Lung (tissue), 11 donors: ENCODE measurements at regions not wholly inside any gene's neighbourhood (a gene's known extent, or its start where the extent isn't known, plus 50 kb on each side); places are given as distances from the start of the nearest gene placed in this dataset.
"Not testable (repeated sequence)": the region's sequence is repeated elsewhere in the genome, so short reads cannot be mapped to it uniquely, and the experiment has no call there.

Experiments
- ATAC-seq: fragments of 200-7000 bp; cut with Tn5 transposase; one replicate; pipeline ENCODE4 v1.9.1; 2020; ENCODE audit warnings: moderate number of reproducible peaks; ENCODE audit not compliant: insufficient read depth, low FRiP score
- DNase-seq, 3 donors: peaks; one replicate each; pipeline ENCODE4 v3.0.0-alpha.2; 2013 to 2017
- H3K27ac ChIP-seq, 2 donors: one replicate each; pipeline ENCODE4 v1.5.1; 2013; ENCODE audit warnings: mild to moderate bottlenecking in 2 of 2, moderate library complexity in 2 of 2, control low read depth in 1 of 2, inconsistent platforms in 1 of 2, low read depth in 1 of 2, low read length in 1 of 2
- H3K27me3 ChIP-seq, 3 donors: one replicate each; pipeline ENCODE4 v1.5.1; 2013; ENCODE audit warnings: low read length in 2 of 3; ENCODE audit not compliant: control insufficient read depth in 3 of 3, insufficient read depth in 3 of 3
- H3K36me3 ChIP-seq, 4 donors: one replicate each; pipeline ENCODE4 v1.5.1; 2013; ENCODE audit warnings: low read length in 4 of 4, mild to moderate bottlenecking in 1 of 4, moderate library complexity in 1 of 4; ENCODE audit not compliant: control insufficient read depth in 4 of 4, insufficient read depth in 4 of 4
- H3K4me1 ChIP-seq, 5 donors: one replicate each; pipeline ENCODE4 v1.5.1; 2013; ENCODE audit warnings: low read length in 5 of 5, mild to moderate bottlenecking in 2 of 5, moderate library complexity in 1 of 5; ENCODE audit not compliant: control insufficient read depth in 5 of 5, insufficient read depth in 5 of 5
- H3K4me3 ChIP-seq: one replicate; pipeline ENCODE4 v1.5.1; 2013; ENCODE audit warnings: mild to moderate bottlenecking, control low read depth, moderate library complexity
- H3K9ac ChIP-seq, 2 donors: one replicate each; pipeline ENCODE4 v1.5.1; 2013; ENCODE audit warnings: low read length in 2 of 2, control low read depth in 1 of 2; ENCODE audit not compliant: insufficient read depth in 1 of 2
- H3K9me3 ChIP-seq, 4 donors: one replicate each; pipeline ENCODE4 v1.5.1; 2013; ENCODE audit warnings: low read length in 3 of 4, mild to moderate bottlenecking in 1 of 4, moderate library complexity in 1 of 4; ENCODE audit not compliant: control insufficient read depth in 4 of 4, insufficient read depth in 3 of 4
- WGBS, 2 donors: extraction: QIAGEN DNeasy Blood & Tissue Kit; methylation state at CpG; one replicate each; pipeline ENCODE4 v1.1.7; 2013; 5-methylcytosine and 5-hydroxymethylcytosine counted together
- TF ChIP-seq, protein P1 (sequence below): IDR thresholded peaks from 2 replicates; pipeline ENCODE4 v1.5.1; 2012; ENCODE audit warnings: mild to moderate bottlenecking; ENCODE audit errors: control extremely low read depth, extremely low read depth
- donor health status: control.
- donor health status: control.
- donor health status: Bipolar disorder and iron deficiency.
- donor health status: healthy.
- donor health status: DM: yes; HTN: yes; CAD: no.

DNA sequence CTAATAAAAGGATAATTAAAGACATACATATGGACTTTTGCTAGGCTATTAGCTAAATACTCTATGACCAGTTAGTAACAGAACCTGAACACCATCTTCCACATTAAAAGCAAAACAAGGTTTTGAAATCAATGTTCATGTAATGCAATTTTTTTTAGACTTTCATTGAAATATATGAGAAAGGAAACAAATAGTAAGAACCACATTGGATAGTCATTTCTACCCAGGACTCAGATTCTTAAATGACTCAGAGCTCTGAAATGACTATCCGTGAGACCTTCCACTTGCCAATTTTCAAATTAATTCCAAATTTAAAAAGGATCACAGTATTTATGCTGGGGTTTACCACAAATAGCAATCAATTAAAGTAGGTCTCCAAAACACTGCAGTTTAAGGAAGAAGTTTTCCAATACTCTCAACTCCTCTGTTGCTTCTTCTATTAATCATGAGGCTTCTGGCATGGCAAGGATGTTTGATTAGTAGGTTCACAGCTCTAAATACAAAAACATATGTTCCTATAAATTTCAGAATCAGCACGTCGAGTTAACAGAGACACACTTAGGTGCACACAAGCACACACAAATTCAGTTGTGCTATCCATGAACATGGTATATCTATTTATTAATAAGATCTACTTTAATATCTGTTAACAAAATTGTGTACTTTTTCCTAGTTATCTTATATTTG lies 841.0 kb downstream of the RNF144A start:
- H3K4me1 ChIP-seq = no peaks in the 10 kb centered on the region
- TF ChIP-seq, protein P1, sequence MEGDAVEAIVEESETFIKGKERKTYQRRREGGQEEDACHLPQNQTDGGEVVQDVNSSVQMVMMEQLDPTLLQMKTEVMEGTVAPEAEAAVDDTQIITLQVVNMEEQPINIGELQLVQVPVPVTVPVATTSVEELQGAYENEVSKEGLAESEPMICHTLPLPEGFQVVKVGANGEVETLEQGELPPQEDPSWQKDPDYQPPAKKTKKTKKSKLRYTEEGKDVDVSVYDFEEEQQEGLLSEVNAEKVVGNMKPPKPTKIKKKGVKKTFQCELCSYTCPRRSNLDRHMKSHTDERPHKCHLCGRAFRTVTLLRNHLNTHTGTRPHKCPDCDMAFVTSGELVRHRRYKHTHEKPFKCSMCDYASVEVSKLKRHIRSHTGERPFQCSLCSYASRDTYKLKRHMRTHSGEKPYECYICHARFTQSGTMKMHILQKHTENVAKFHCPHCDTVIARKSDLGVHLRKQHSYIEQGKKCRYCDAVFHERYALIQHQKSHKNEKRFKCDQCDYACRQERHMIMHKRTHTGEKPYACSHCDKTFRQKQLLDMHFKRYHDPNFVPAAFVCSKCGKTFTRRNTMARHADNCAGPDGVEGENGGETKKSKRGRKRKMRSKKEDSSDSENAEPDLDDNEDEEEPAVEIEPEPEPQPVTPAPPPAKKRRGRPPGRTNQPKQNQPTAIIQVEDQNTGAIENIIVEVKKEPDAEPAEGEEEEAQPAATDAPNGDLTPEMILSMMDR = no peak
- H3K9ac ChIP-seq = no peak overlapping the region
- no peak for ATAC-seq
- 92 to 98% methylated on average over 3 of the region's 3 CpGs for WGBS, 2 donors
- no peaks in the 10 kb centered on the region for H3K36me3 ChIP-seq
- H3K4me3 ChIP-seq = no peak overlapping the region
- no peak overlapping the region for H3K27ac ChIP-seq
- DNase-seq = no peak
- no peaks in the 10 kb centered on the region for H3K27me3 ChIP-seq
- peaks cover 2 to 16% (median 8%) of the 10 kb centered on the region in 4 donors for H3K9me3 ChIP-seq

- H3K4me1 ChIP-seq = no peaks in the 10 kb centered on the region
- H3K36me3 ChIP-seq = no peaks in the 10 kb centered on the region
- H3K27ac ChIP-seq = no peak overlapping the region
- H3K9ac ChIP-seq = no peak overlapping the region
- no peak for ATAC-seq
- 85 to 92% methylated on average over 3 of the region's 3 CpGs for WGBS, 2 donors
- no peaks in the 10 kb centered on the region for H3K27me3 ChIP-seq
- peaks cover 0 to 10% (median 9%) of the 10 kb centered on the region in 4 donors for H3K9me3 ChIP-seq
- no peak overlapping the region for H3K4me3 ChIP-seq
- no peak for DNase-seq
- TF ChIP-seq, protein P1 = no peak
Measured at GRCh38 chr2:7759898-7760297, 842.7 kb downstream of the RNF144A start.

GRCh38 chr2:7763418-7763817 lies 846.2 kb downstream of the RNF144A start:
- WGBS, 2 donors = 95 to 96% methylated on average over 3 of the region's 3 CpGs
- not testable (repeated sequence) for H3K4me1 ChIP-seq, DNase-seq, H3K36me3 ChIP-seq, H3K27ac ChIP-seq, H3K4me3 ChIP-seq, H3K27me3 ChIP-seq, ATAC-seq, H3K9ac ChIP-seq
- peaks cover 0 to 12% (median 7%) of the 10 kb centered on the region in 4 donors for H3K9me3 ChIP-seq

DNA sequence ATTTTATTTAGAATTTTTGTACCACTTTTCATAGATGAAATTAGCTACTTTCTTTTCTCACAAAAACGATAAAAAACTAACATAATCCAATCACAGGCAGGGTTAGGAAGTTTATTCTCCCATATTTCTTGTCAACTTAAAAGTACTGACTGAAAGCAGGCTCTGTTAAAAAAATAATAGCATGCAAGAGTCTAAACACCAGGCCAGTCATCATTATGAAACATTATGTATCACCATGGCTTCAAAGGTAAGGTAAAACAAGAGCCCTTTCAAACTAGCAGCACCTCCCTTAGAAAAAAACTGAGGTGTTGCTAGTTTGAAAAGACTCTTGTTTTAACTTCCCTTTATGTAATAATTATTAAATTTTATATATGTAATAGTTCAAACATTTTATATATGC lies 848.0 kb downstream of the RNF144A start:
- 92 to 95% methylated on average over 1 of the region's 1 CpG for WGBS, 2 donors
- no peak for DNase-seq
- no peak overlapping the region for H3K4me3 ChIP-seq
- H3K27ac ChIP-seq = no peak overlapping the region
- TF ChIP-seq, protein P1 = no peak
- H3K4me1 ChIP-seq = no peaks in the 10 kb centered on the region
- no peaks in the 10 kb centered on the region for H3K27me3 ChIP-seq
- H3K36me3 ChIP-seq = no peaks in the 10 kb centered on the region
- ATAC-seq = no peak
- peaks cover 0 to 10% (median 7%) of the 10 kb centered on the region in 4 donors for H3K9me3 ChIP-seq
- H3K9ac ChIP-seq = no peak overlapping the region
